ENCODE measurements at regions not wholly inside any gene's neighbourhood (a gene's known extent, or its start where the extent isn't known, plus 50 kb on each side); places are given as distances from the start of the nearest gene placed in this dataset.

- no peak for DNase-seq (ENCODE audit: low read depth)
Observed at GRCh38 chr21:24727803-24728440, 879.4 kb downstream of the MRPL39 start.

GRCh38 chr21:24716281-24716918 lies 890.9 kb downstream of the MRPL39 start:
- no peak for DNase-seq (ENCODE audit: low read depth)

- DNase-seq (ENCODE audit: low read depth), result no peak
Observed at GRCh38 chr21:24714646-24715200, 892.6 kb downstream of the MRPL39 start.

GRCh38 chr21:24705201-24705600 lies 902.1 kb downstream of the MRPL39 start:
- DNase-seq (ENCODE audit: low read depth), result no peak

DNA sequence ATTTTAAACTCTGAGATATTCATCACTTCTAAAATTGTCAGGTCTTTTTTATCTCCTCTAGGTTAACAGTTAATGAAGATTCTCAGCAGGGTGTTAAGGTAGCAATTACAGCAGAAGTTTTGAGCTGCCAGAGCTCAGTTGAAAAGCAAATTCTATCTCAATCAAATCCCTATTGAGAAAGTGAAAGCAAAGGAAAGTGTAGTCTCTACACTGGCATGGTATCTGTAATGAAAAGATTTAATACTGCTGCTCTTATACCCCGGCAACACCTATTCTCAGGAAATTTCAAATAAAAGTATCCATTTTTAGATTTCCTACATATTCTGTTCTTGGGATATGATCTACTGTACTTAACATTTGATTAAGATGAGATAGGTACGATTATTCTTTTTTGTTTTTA lies 913.5 kb downstream of the MRPL39 start:
- no peak for DNase-seq (ENCODE audit: low read depth)

GRCh38 chr21:24681456-24681855 lies 925.8 kb downstream of the MRPL39 start:
- no peak for DNase-seq (ENCODE audit: low read depth)

DNA sequence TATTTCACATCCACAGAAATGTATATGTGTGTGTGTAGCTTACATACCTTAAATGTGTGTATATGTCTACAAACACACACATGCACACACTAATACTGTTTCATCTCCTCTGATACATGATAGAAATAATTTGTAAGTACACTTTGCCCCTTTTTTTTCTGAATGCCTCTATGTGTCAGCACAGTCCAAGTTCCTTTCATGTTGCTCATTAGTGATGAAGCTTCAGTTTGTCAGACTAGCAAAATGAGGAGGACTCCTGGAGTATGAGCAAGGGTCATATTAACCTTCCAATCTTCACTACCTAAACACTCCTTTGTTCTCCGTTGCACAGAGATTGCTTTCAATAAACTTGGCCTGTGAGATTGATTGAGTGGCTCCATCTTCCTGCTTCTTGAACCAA lies 935.4 kb downstream of the MRPL39 start:
- no peak for DNase-seq (ENCODE audit: low read depth)

- DNase-seq (ENCODE audit: low read depth), result no peak
Observed at GRCh38 chr21:24658926-24659325, 948.4 kb downstream of the MRPL39 start.

- DNase-seq (ENCODE audit: low read depth), result no peak
Observed at GRCh38 chr21:24658026-24658425, 949.3 kb downstream of the MRPL39 start.

DNA sequence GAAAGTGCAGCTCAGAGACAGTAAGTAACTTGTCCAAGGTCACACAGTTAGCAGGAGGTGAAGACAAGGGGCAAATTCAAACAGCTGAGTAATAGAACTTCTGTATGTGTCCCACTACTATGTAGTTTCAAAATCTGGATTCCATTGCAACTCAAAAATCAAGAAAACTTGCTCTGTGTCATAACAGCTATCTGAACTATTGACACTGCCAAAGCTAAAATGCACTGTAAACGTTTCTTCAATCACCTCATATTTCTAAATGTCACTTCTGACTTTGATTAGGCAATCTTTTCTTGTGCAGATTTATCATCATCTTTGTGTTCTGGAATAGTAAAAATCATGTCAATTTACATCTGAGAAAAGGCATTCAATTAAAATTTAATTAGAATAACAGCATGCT lies 957.6 kb downstream of the MRPL39 start:
- DNase-seq (ENCODE audit: low read depth), result no peak

DNA sequence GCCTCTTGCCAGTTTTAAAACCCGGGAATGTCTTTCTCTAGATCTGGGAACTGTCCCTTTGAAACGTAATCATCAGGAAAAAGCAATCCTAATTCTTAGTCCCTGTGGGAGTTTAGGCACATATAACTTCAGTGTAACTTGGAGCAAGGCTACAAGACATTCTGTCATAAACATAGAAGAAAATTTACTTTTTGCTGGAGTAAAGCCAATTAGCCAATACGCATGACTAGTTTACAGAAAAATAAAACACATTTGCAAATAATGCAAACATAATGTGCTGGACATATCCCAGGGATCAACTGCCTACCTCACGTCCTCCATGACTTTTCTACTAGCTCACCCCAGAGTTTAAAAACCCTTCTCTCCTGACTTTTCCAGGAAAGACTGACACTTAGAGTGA lies 970.6 kb downstream of the MRPL39 start:
- no peak for DNase-seq (ENCODE audit: low read depth)

DNA sequence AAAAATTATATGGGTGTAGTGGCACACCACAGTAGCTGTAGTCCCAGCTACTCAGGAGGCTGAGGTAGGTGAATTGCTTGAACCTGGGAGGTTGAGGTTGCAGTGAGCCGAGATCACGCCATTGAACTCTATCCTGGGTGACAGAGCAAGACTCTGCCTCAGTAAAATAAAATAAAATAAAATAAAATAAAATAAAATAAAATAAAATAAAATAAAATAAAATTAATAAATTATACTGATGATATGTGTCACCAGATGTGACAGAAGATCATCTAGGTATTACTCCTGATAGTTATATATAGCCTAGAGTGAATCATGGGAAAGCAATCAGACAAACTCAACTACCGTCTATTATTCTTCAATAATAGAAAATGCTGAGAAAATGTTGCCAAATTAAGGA lies 972.5 kb downstream of the MRPL39 start:
- DNase-seq (ENCODE audit: low read depth), result no peak

DNA sequence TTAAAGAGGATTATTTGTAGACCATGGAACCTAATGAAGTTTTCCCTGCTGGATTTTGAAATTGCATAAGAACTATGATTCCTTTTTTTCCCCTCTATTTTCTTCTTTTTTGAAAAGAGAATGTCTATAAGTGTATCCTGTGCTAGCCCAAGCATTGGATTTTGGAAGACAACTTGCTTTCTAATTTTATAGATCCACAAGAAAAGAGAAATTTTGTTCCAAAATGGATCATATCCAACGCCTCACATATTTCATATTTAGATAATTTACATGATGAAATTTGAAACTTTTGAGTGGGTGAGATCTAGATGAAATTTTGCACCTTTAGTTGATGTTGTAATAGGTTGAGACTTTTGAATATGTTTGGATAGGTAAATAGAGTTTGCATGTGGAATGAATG lies 978.7 kb downstream of the MRPL39 start:
- DNase-seq (ENCODE audit: low read depth), result no peak

DNA sequence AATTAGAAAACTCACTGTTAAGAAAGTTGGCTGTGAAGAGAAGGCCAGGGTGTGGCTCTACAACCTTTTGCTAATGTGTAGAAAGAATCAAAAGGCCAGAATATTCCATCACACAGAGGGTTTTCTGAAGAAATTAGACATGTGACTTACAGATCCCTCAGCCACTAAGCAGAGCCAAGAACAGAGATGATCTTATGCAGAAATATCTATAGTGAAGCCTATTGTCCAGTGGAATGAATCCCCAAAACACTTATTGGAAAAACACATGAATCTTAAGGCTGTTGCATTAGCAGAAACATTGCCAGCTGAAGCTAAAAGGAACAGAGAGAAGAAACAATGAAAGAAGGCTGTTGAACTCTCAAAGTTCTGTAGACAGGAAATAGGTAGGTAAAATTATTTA lies 979.2 kb downstream of the MRPL39 start:
- DNase-seq (ENCODE audit: low read depth), result no peak

GRCh38 chr21:24617819-24618218 lies 989.5 kb downstream of the MRPL39 start:
- DNase-seq (ENCODE audit: low read depth), result no peak

- no peak for DNase-seq (ENCODE audit: low read depth)
Observed at GRCh38 chr21:24594082-24594481, 1013.2 kb downstream of the MRPL39 start.

DNA sequence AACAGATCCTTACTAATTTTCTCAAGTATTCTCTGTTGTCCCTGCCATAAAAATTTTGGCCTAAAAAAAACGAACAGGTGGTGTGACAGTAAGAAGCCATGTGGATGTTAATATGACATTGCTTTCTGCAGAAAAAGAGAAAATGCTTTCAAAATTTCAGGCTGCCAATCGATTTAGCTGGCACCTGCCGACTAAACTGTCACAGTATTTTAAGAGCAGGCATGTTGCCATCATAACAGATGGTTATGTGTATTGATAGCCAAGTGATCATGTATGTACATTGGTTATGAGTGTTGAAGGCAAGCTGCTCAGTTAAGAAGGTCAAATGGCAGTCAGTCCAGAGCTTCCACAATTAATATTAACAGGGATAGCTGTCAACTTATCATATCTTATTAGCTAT lies 1017.0 kb downstream of the MRPL39 start:
- no peak for DNase-seq (ENCODE audit: low read depth)

DNA sequence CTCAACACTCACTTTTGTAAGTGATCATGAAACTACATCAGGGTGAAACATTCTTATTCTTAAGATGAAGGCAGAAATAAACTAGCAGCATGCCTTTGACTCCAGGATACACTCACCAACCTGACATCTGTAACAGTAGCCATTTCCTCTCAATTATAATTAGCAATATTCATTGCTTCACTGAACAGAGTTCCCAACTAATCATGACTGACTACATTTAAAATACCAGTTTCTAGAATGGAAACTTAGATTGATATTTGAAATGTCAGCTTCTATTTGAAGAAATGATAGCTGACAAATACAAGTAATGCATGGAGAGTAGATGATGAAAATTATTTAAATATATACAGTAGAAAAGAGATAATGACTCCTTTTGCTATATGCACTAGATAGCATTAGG lies 1023.8 kb downstream of the MRPL39 start:
- DNase-seq (ENCODE audit: low read depth), result no peak

GRCh38 chr21:24577301-24577700 lies 1030.0 kb downstream of the MRPL39 start:
- no peak for DNase-seq (ENCODE audit: low read depth)

DNA sequence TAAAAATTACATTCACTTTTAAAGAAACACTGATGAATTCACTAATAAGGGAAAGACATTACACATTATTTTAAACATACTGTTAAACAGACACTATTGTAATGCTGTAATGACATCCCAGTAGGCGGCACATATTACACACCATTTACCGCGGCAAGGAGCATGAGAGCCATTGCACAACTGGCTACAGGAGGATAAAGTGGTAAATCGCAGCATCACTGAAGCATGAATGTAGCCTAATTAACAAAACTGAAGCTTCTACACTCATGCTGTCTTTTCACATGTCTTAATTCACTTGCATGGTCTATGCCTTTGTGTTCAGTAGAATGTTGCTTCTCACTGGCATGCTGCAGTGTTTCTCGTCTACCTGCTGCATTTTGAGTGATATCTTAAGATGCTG lies 1046.0 kb downstream of the MRPL39 start:
- DNase-seq (ENCODE audit: low read depth), result no peak

DNA sequence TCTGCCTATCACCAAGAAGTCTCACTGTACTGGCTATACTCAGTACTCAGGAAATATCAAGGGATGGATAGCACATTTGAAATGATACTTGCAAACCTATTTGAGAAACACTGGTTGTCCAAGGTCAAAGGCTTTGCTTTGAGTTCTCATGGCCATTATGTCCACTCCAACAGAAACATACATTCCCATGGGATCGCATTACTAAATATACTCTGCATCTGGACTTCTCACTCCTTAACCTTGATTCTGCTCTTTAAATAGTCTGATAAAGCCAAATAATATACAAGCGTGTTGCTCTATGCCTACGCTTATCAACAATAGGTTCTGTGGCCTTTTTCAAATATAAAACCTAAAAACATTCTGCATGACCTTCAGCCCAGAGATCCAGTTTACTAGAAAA lies 1054.8 kb downstream of the MRPL39 start:
- DNase-seq (ENCODE audit: low read depth), result no peak

DNA sequence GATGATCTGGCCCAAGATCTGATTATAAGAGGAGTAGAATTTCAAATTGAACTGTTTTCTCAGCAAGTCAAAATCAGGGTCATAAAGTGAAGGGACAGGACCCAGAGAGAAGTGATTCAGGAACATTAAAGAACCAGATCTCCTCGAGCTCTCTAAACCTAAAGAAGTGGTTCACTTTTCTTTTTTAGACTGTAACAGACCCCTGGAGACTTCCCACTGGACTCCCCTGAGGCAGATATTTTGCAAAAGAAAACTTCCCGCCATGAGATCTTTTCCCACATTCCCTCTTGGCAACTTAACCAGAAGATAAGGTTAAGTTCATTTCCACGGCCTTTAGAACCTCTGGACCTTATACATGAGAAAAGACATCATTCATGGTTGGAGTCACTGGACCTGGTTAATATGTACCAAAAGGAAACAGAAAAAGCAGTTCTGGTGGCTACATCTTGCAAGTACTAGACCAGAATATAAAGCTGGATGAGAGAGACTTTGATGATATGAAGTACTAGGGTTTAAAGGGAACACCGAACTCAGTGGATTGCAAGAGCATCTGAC lies 1061.4 kb downstream of the MRPL39 start:
- DNase-seq (ENCODE audit: low read depth), result no peak

- no peak for DNase-seq (ENCODE audit: low read depth)
Observed at GRCh38 chr21:24514081-24514733, 1093.1 kb downstream of the MRPL39 start.

Data from amniotic epithelial cell (primary cell).